GM23248 (cell line): ENCODE measurements at regions not wholly inside any gene's neighbourhood (a gene's known extent, or its start where the extent isn't known, plus 50 kb on each side); places are given as distances from the start of the nearest gene placed in this dataset.

Experiments used
- EZH2 ChIP-seq: fragments of 200-600 bp; sonication (generic); IDR thresholded peaks from 2 replicates; pipeline ENCODE4 v1.6.1; 2018; ENCODE audit warnings: antibody characterized with exemption, mild to moderate bottlenecking; ENCODE audit not compliant: insufficient read depth, poor library complexity, severe bottlenecking
- EZH2phosphoT487 ChIP-seq: fragments of 200-600 bp; sonication (generic); IDR thresholded peaks from 2 replicates; pipeline ENCODE4 v1.6.1; 2018; ENCODE audit warnings: antibody characterized with exemption, moderate library complexity, mild to moderate bottlenecking, low read depth; ENCODE audit not compliant: insufficient read depth

DNA sequence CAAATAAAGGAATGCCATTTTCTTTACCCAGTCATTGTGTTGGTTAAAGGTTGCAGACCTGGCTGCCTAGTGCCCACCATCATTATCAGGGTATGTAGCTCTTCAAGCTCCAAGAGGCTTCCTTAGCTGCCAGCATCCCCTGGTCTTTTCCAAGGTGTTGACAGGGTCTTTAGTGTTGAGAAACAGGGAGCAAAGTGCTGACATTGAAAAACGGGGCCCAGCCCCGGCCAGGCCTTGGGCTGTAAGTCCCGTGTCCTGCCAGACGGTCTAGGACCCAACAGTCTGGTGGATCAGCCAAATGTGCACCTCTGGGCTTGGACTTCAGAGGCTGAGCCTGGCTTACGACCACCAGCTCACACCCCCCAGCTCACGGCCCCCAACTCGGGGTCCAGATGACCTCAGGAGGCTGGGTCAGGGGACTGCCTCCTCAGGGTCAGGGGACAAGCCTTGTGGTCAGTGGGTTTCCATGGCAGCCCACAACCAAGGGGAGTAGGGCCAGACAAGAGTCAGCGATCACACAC is 114.4 kb upstream of the MLN start:
- TF ChIP-seq EZH2 (no peak), EZH2phosphoT487 (no peak)
